Left ventricle myocardium inferior (tissue), 1 donor: ENCODE measurements at regions not wholly inside any gene's neighbourhood (a gene's known extent, or its start where the extent isn't known, plus 50 kb on each side); places are given as distances from the start of the nearest gene placed in this dataset.
"Not testable (repeated sequence)": the region's sequence is repeated elsewhere in the genome, so short reads cannot be mapped to it uniquely, and the experiment has no call there.

Experiments
- DNase-seq: peaks from one replicate; pipeline ENCODE4 v3.0.0-alpha.2; 2020
- H3K27ac ChIP-seq: fragments of 200-600 bp; replicated peaks from 2 replicates; pipeline ENCODE4 v1.8.0; 2021
- H3K27me3 ChIP-seq: fragments of 200-600 bp; 2 replicates; pipeline ENCODE4 v1.8.0; 2021; ENCODE audit warnings: low read depth
- H3K36me3 ChIP-seq: fragments of 200-600 bp; 2 replicates; pipeline ENCODE4 v1.8.0; 2021
- H3K4me1 ChIP-seq: fragments of 200-600 bp; 2 replicates; pipeline ENCODE4 v1.8.0; 2021
- H3K4me3 ChIP-seq: fragments of 200-600 bp; 2 replicates; pipeline ENCODE4 v1.8.0; 2021; ENCODE audit warnings: mild to moderate bottlenecking, moderate library complexity
- H3K9me3 ChIP-seq: fragments of 200-600 bp; replicated peaks from 2 replicates; pipeline ENCODE4 v1.8.0; 2021
- CTCF ChIP-seq: fragments of 200-600 bp; IDR thresholded peaks from 2 replicates; pipeline ENCODE4 v1.8.0; 2021; ENCODE audit warnings: antibody characterized with exemption, mild to moderate bottlenecking, borderline replicate concordance
- intact Hi-C: fragments of 100-400 bp; cut with micrococcal nuclease; formaldehyde crosslinking; loops from one replicate; pipeline ENCODE4 v1.11.0; 2022
- donor health status: DM: no; HTN: yes; CAD: no; lungs with severe emphysema.

- intact Hi-C loops = no loop called here
- Histone ChIP-seq H3K27ac (no peak overlapping the region), H3K4me1 (no peaks in the 10 kb centered on the region), H3K27me3 (peaks cover 20% of the 10 kb centered on the region), H3K9me3 (no peaks in the 10 kb centered on the region), H3K36me3 (no peaks in the 10 kb centered on the region), H3K4me3 (no peak overlapping the region)
- no peak for DNase-seq
- TF ChIP-seq CTCF = no peak
Measured at GRCh38 chr1:8154621-8155052, 128.5 kb upstream of the ERRFI1 start.

GRCh38 chr1:8153961-8154360, 127.9 kb upstream of the ERRFI1 start:
- Histone ChIP-seq H3K36me3 (no peaks in the 10 kb centered on the region), H3K27me3 (peaks cover 20% of the 10 kb centered on the region), H3K9me3 (no peaks in the 10 kb centered on the region), H3K27ac (no peak overlapping the region), H3K4me1 (no peaks in the 10 kb centered on the region), H3K4me3 (no peak overlapping the region)
- intact Hi-C loops = no loop called here
- DNase-seq = no peak
- TF ChIP-seq CTCF = no peak

GRCh38 chr1:8152731-8153702, 126.9 kb upstream of the ERRFI1 start:
- Histone ChIP-seq H3K36me3 (no peaks in the 10 kb centered on the region), H3K4me1 (no peaks in the 10 kb centered on the region), H3K9me3 (no peaks in the 10 kb centered on the region), H3K27me3 (peaks cover 20% of the 10 kb centered on the region), H3K4me3 (no peak overlapping the region), H3K27ac (no peak overlapping the region)
- intact Hi-C loops = no loop called here
- DNase-seq = no peak
- TF ChIP-seq CTCF = no peak

GRCh38 chr1:8151647-8152046, 125.5 kb upstream of the ERRFI1 start:
- no peak for DNase-seq
- Histone ChIP-seq H3K4me1 (no peaks in the 10 kb centered on the region), H3K36me3 (no peaks in the 10 kb centered on the region), H3K27me3 (peaks cover 15% of the 10 kb centered on the region), H3K27ac (no peak overlapping the region), H3K4me3 (no peak overlapping the region), H3K9me3 (no peaks in the 10 kb centered on the region)
- intact Hi-C loops = no loop called here
- no peak for TF ChIP-seq CTCF

- H3K4me3 ChIP-seq, H3K36me3 ChIP-seq, H3K9me3 ChIP-seq, intact Hi-C loops, H3K4me1 ChIP-seq, DNase-seq, H3K27ac ChIP-seq, H3K27me3 ChIP-seq: not testable (repeated sequence)
Measured at GRCh38 chr1:8149756-8150155, 123.6 kb upstream of the ERRFI1 start.

GRCh38 chr1:8147956-8148355, 121.8 kb upstream of the ERRFI1 start:
- H3K4me1 ChIP-seq = no peaks in the 10 kb centered on the region
- TF ChIP-seq CTCF = no peak
- H3K36me3 ChIP-seq = no peaks in the 10 kb centered on the region
- no peak for DNase-seq
- peak overlapping the region; percentile 27 for H3K27ac ChIP-seq
- no peak overlapping the region for H3K4me3 ChIP-seq
- H3K27me3 ChIP-seq = no peaks in the 10 kb centered on the region
- intact Hi-C loops = no loop called here
- no peaks in the 10 kb centered on the region for H3K9me3 ChIP-seq
